B cell (primary cell): ENCODE measurements at regions not wholly inside any gene's neighbourhood (a gene's known extent, or its start where the extent isn't known, plus 50 kb on each side); places are given as distances from the start of the nearest gene placed in this dataset.

Experiments used
- ATAC-seq: fragments of 200-7000 bp; cut with Tn5 transposase; one replicate; pipeline ENCODE4 v1.10.0; 2021; ENCODE audit warnings: low read depth, mild to moderate bottlenecking, moderate number of reproducible peaks, moderate library complexity
- CTCF ChIA-PET: fragments of 350-600 bp; sonication (Branson Sonifier 250); formaldehyde crosslinking; loops from one replicate; lab custom pipeline; 2021; ENCODE audit warnings: antibody characterized with exemption, inconsistent platforms; lab: Charles Lee
- POLR2A ChIA-PET: fragments of 350-600 bp; sonication (Branson Sonifier 250); formaldehyde crosslinking; loops from one replicate; lab custom pipeline; 2021; ENCODE audit warnings: antibody characterized with exemption; lab: Charles Lee
- DNase-seq: peaks from one replicate; pipeline ENCODE4 v3.0.0; 2013
- H2AFZ ChIP-seq: 2 replicates; pipeline ENCODE4 v1.6.1; 2012; ENCODE audit warnings: mild to moderate bottlenecking, low read depth, low read length; ENCODE audit not compliant: insufficient read depth, poor library complexity, severe bottlenecking
- H3K27ac ChIP-seq, 2 donors: 1 replicate in 1 of 2; 2 replicates in 1 of 2; pipeline ENCODE4 v1.5.1; 2012 to 2013; ENCODE audit warnings: low read length in 2 of 2, mild to moderate bottlenecking in 2 of 2, moderate library complexity in 1 of 2
- H3K27me3 ChIP-seq, 4 experiments: fragments of 200-600 bp in 1 of 4; sonication (generic) in 1 of 4; replicated peaks in 1 of 4; 1 replicate in 2 of 4; 2 replicates in 2 of 4; pipeline versions ENCODE4 v1.6.1 to v1.7.0; 2013 to 2016; ENCODE audit warnings: low read length in 3 of 4, mild to moderate bottlenecking in 2 of 4, mixed read lengths in 1 of 4, moderate library complexity in 1 of 4; ENCODE audit not compliant: insufficient read depth in 4 of 4, control insufficient read depth in 3 of 4; ENCODE audit errors: control extremely low read depth in 1 of 4
- H3K36me3 ChIP-seq, 2 experiments: replicated peaks in 1 of 2; 1 replicate in 1 of 2; 2 replicates in 1 of 2; pipeline versions ENCODE4 v1.6.1 to v1.7.1; 2013; ENCODE audit warnings: low read length in 1 of 2; ENCODE audit not compliant: insufficient read depth in 2 of 2, control insufficient read depth in 1 of 2; ENCODE audit errors: control extremely low read depth in 1 of 2, extremely low read depth in 1 of 2
- H3K4me1 ChIP-seq, 2 donors: fragments of 200-600 bp in 1 of 2; sonication (generic) in 1 of 2; 1 replicate in 1 of 2; 2 replicates in 1 of 2; pipeline versions ENCODE4 v1.5.1 to v1.6.1; 2013 to 2017; ENCODE audit warnings: low read length in 2 of 2; ENCODE audit not compliant: control insufficient read depth in 2 of 2, insufficient read depth in 2 of 2
- H3K4me2 ChIP-seq: replicated peaks from 2 replicates; pipeline ENCODE3; 2012; ENCODE audit warnings: mild to moderate bottlenecking, low read depth, low read length; ENCODE audit not compliant: poor library complexity, severe bottlenecking
- H3K4me3 ChIP-seq, 5 experiments: fragments of 200-600 bp in 1 of 5; sonication (generic) in 1 of 5; 1 replicate in 3 of 5; 2 replicates in 2 of 5; pipeline versions ENCODE4 v1.5.1 to v1.7.0; 2011 to 2016; ENCODE audit warnings: low read length in 4 of 5, mild to moderate bottlenecking in 4 of 5, low read depth in 2 of 5, control low read depth in 1 of 5, moderate library complexity in 1 of 5; ENCODE audit not compliant: insufficient read depth in 1 of 5; ENCODE audit errors: control extremely low read depth in 1 of 5, extremely low read depth in 1 of 5
- H3K79me2 ChIP-seq: fragments of 200-600 bp; sonication (generic); one replicate; pipeline ENCODE4 v1.6.0; 2016; ENCODE audit warnings: low read length; ENCODE audit not compliant: control insufficient read depth, insufficient read depth
- H3K9ac ChIP-seq: fragments of 200-600 bp; sonication (generic); 2 replicates; pipeline ENCODE4 v1.6.1; 2017; ENCODE audit warnings: mild to moderate bottlenecking, low read length, moderate library complexity
- H3K9me3 ChIP-seq, 3 donors: one replicate each; pipeline versions ENCODE4 v1.6.1 to v1.7.1; 2013; ENCODE audit warnings: low read length in 2 of 3; ENCODE audit not compliant: control insufficient read depth in 2 of 3, insufficient read depth in 1 of 3; ENCODE audit errors: control extremely low read depth in 1 of 3
- H4K20me1 ChIP-seq: 2 replicates; pipeline ENCODE4 v1.6.0; 2012; ENCODE audit warnings: mild to moderate bottlenecking, low read length; ENCODE audit not compliant: insufficient read depth, control insufficient read depth, poor library complexity, severe bottlenecking
- H3K27ac Mint-ChIP-seq: one replicate; pipeline ENCODE4 v1.8.0; 2021; ENCODE audit warnings: mixed read lengths
- H3K27me3 Mint-ChIP-seq: one replicate; pipeline ENCODE4 v1.8.0; 2021; ENCODE audit warnings: mixed read lengths
- H3K4me1 Mint-ChIP-seq: one replicate; pipeline ENCODE4 v1.8.0; 2021; ENCODE audit warnings: mixed read lengths
- H3K4me3 Mint-ChIP-seq: one replicate; pipeline ENCODE4 v1.8.0; 2021; ENCODE audit warnings: mixed read lengths
- H3K9me3 Mint-ChIP-seq: one replicate; pipeline ENCODE4 v1.8.0; 2022; ENCODE audit warnings: mixed read lengths; ENCODE audit not compliant: insufficient read depth
- CTCF ChIP-seq: fragments of 200-600 bp; IDR thresholded peaks from one replicate; pipeline ENCODE4 v1.8.0; 2022; ENCODE audit warnings: antibody characterized with exemption, mild to moderate bottlenecking
- EZH2 ChIP-seq: IDR thresholded peaks from 2 replicates; pipeline ENCODE4 v1.6.1; 2012; ENCODE audit warnings: borderline replicate concordance, low read depth, mild to moderate bottlenecking, moderate library complexity, low read length; ENCODE audit not compliant: insufficient read depth, poor library complexity, severe bottlenecking
- WGBS: methylation state at CpG from one replicate; pipeline ENCODE4 v1.1.5; 2013; ENCODE audit warnings: missing lambda C conversion rate; ENCODE audit not compliant: insufficient coverage; 5-methylcytosine and 5-hydroxymethylcytosine counted together
- intact Hi-C: fragments of 100-400 bp; cut with micrococcal nuclease; formaldehyde crosslinking; loops from one replicate; pipeline ENCODE4 v1.10.0; 2022

- intact Hi-C loops, result no loop called here
Observed at GRCh38 chr15:88400084-88400483, 67.1 kb downstream of the MRPL46 start.

More at GRCh38 chr15:88400084-88400483, 67.1 kb downstream of the MRPL46 start:
- Histone ChIP-seq H3K27ac (no peak overlapping the region), H3K27me3 (no peaks in the 10 kb centered on the region), H3K4me1 (peaks cover 22 to 27% of the 10 kb centered on the region in 2 donors), H3K4me3 (no peak overlapping the region), H2AFZ (no peak overlapping the region), H3K79me2 (no peaks in the 10 kb centered on the region), H3K9ac (no peak overlapping the region), H3K36me3 (no peaks in the 10 kb centered on the region), H3K9me3 (peaks cover 0 to 5% (median 0%) of the 10 kb centered on the region in 3 donors), H4K20me1 (no peaks in the 10 kb centered on the region), H3K4me2 (no peak overlapping the region)
- 71% methylated on average over 5 of the region's 5 CpGs for WGBS
- POLR2A ChIA-PET, result no interaction called here
- ATAC-seq (no peak), DNase-seq (no peak)
- TF ChIP-seq CTCF (no peak), EZH2 (no peak)
- peaks cover 3% of the 10 kb centered on the region for H3K27me3 Mint-ChIP-seq
- H3K9me3 Mint-ChIP-seq, result no peaks in the 10 kb centered on the region
- H3K4me1 Mint-ChIP-seq, result peaks cover 35% of the 10 kb centered on the region
- H3K4me3 Mint-ChIP-seq, result no peak overlapping the region
- CTCF ChIA-PET, result no interaction called here
- H3K27ac Mint-ChIP-seq, result no peak overlapping the region
